ENCODE measurements at regions not wholly inside any gene's neighbourhood (a gene's known extent, or its start where the extent isn't known, plus 50 kb on each side); places are given as distances from the start of the nearest gene placed in this dataset.

- no peak for TF ChIP-seq CTCF (IDR thresholded peaks at IDR 0.05; ENCODE audit: poor library complexity, severe bottlenecking)
- Histone ChIP-seq H3K27me3 (ENCODE audit: insufficient read depth, poor library complexity, severe bottlenecking) (no peaks in the 10 kb centered on the region), H3K4me3 (ENCODE audit: severe bottlenecking) (no peak overlapping the region), H3K27ac (ENCODE audit: poor library complexity, severe bottlenecking) (no peak overlapping the region), H3K9me3 (ENCODE audit: severe bottlenecking) (no peaks in the 10 kb centered on the region), H3K4me1 (ENCODE audit: insufficient read depth, poor library complexity, severe bottlenecking) (no peaks in the 10 kb centered on the region), H3K36me3 (ENCODE audit: low read depth) (no peaks in the 10 kb centered on the region)
- DNase-seq (ENCODE audit: low spot score) (no peak), ATAC-seq (ENCODE audit: low read depth) (no peak)
These were observed 217.5 kb upstream of the PELI2 start for GRCh38 chr14:55900749-55901148.

- H3K9me3 ChIP-seq (ENCODE audit: severe bottlenecking) = no peaks in the 10 kb centered on the region
- H3K27ac ChIP-seq (ENCODE audit: poor library complexity, severe bottlenecking) = no peak overlapping the region
- H3K27me3 ChIP-seq (ENCODE audit: insufficient read depth, poor library complexity, severe bottlenecking) = no peaks in the 10 kb centered on the region
- DNase-seq (ENCODE audit: low spot score) = no peak
- no peaks in the 10 kb centered on the region for H3K36me3 ChIP-seq (ENCODE audit: low read depth)
- H3K4me3 ChIP-seq (ENCODE audit: severe bottlenecking) = no peak overlapping the region
- H3K4me1 ChIP-seq (ENCODE audit: insufficient read depth, poor library complexity, severe bottlenecking) = no peaks in the 10 kb centered on the region
- ATAC-seq (ENCODE audit: low read depth) = no peak
- no peak for TF ChIP-seq CTCF (IDR thresholded peaks at IDR 0.05; ENCODE audit: poor library complexity, severe bottlenecking)
These were observed 216.9 kb upstream of the PELI2 start for GRCh38 chr14:55901291-55901690.

GRCh38 chr14:55902241-55902640, 216.0 kb upstream of the PELI2 start:
- Histone ChIP-seq H3K4me3 (ENCODE audit: severe bottlenecking) (no peak overlapping the region), H3K27me3 (ENCODE audit: insufficient read depth, poor library complexity, severe bottlenecking) (no peaks in the 10 kb centered on the region)
- no peak for ATAC-seq (ENCODE audit: low read depth)

GRCh38 chr14:55904086-55904485, 214.1 kb upstream of the PELI2 start:
- H3K27ac ChIP-seq (ENCODE audit: poor library complexity, severe bottlenecking) = no peak overlapping the region
- H3K36me3 ChIP-seq (ENCODE audit: low read depth) = no peaks in the 10 kb centered on the region
- no peak for TF ChIP-seq CTCF (IDR thresholded peaks at IDR 0.05; ENCODE audit: poor library complexity, severe bottlenecking)
- DNase-seq (ENCODE audit: low spot score) = no peak
- no peaks in the 10 kb centered on the region for H3K9me3 ChIP-seq (ENCODE audit: severe bottlenecking)
- H3K27me3 ChIP-seq (ENCODE audit: insufficient read depth, poor library complexity, severe bottlenecking) = no peaks in the 10 kb centered on the region
- H3K4me3 ChIP-seq (ENCODE audit: severe bottlenecking) = no peak overlapping the region
- no peak for ATAC-seq (ENCODE audit: low read depth)
- no peaks in the 10 kb centered on the region for H3K4me1 ChIP-seq (ENCODE audit: insufficient read depth, poor library complexity, severe bottlenecking)

More at GRCh38 chr14:55902241-55902640, 216.0 kb upstream of the PELI2 start:
- no peaks in the 10 kb centered on the region for H3K36me3 ChIP-seq (ENCODE audit: low read depth)
- no peaks in the 10 kb centered on the region for H3K9me3 ChIP-seq (ENCODE audit: severe bottlenecking)
- no peak for DNase-seq (ENCODE audit: low spot score)
- no peaks in the 10 kb centered on the region for H3K4me1 ChIP-seq (ENCODE audit: insufficient read depth, poor library complexity, severe bottlenecking)
- H3K27ac ChIP-seq (ENCODE audit: poor library complexity, severe bottlenecking) = no peak overlapping the region
- TF ChIP-seq CTCF (IDR thresholded peaks at IDR 0.05; ENCODE audit: poor library complexity, severe bottlenecking) = no peak

- no peaks in the 10 kb centered on the region for H3K36me3 ChIP-seq (ENCODE audit: low read depth)
- no peak overlapping the region for H3K4me3 ChIP-seq (ENCODE audit: severe bottlenecking)
- ATAC-seq (ENCODE audit: low read depth) = no peak
- TF ChIP-seq CTCF (IDR thresholded peaks at IDR 0.05; ENCODE audit: poor library complexity, severe bottlenecking) = no peak
- no peaks in the 10 kb centered on the region for H3K27me3 ChIP-seq (ENCODE audit: insufficient read depth, poor library complexity, severe bottlenecking)
- H3K9me3 ChIP-seq (ENCODE audit: severe bottlenecking) = no peaks in the 10 kb centered on the region
- no peak overlapping the region for H3K27ac ChIP-seq (ENCODE audit: poor library complexity, severe bottlenecking)
- H3K4me1 ChIP-seq (ENCODE audit: insufficient read depth, poor library complexity, severe bottlenecking) = no peaks in the 10 kb centered on the region
- no peak for DNase-seq (ENCODE audit: low spot score)
These were observed 210.1 kb upstream of the PELI2 start for GRCh38 chr14:55908106-55908505.

Data from RWPE2 (cell line).